UCSD-AML1 (cell line): ENCODE measurements at regions not wholly inside any gene's neighbourhood (a gene's known extent, or its start where the extent isn't known, plus 50 kb on each side); places are given as distances from the start of the nearest gene placed in this dataset.

Experiments used
- DNase-seq: peaks from one replicate; lab custom pipeline; 2025; ENCODE audit not compliant: unreplicated experiment; lab: John Stamatoyannopoulos, UW

DNA sequence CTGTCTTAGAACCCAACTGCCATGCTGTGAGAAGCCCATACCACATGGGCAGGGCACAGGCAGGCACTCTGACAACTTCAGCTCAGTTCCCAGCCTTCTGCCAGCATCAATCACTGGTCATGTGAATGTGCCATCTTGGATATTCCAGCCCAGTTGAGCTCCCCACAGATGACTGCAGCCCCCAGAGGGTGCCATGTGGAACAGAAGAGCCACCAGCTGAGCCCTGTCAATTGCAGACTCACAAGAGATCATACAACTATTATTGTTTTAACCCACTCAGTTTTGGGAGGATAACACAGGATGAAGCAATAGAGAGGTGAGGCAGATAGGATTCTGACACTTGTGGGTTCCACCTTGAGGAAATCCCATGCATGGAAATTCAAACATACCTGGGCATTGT lies 78.4 kb upstream of the ZBTB40 start:
- DNase-seq: no peak

DNA sequence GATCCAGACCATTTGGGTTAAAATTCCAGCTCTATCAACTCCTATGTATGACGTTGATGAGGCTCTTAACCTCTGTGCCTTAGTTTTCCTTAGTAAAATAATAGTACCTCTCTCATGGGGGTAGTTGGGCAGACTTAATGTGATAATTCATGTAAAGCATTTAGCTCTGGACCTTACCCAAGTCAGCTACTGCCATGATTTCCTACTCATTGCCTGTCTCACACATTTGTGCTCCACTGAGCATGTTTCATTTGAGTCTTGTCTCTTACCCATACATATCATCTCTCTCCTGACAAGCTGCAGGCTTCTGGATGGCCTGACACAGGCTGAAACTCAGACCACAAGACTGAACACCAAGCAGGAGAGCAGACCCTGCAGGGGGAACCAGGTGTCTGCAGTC lies 77.7 kb upstream of the ZBTB40 start:
- no peak for DNase-seq

DNA sequence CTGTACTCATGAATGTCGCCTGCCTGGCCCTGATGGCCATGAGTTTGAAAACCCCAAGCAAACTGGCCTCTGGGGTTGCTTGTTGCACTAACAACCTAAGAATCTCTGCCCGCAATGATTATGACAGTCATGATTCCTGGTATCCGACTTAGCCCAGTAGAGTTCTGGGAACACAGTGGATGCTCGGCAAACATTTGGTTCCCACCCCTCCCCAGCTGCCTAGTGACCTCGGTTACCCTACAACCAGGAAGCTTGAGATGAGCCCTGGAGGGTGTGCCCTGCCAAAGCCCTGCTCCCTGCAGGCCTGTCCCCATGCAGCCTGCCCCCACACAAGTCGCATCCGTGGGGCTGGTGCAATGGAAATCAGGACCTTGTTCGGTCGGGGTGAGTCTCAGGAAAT lies 76.0 kb upstream of the ZBTB40 start:
- no peak for DNase-seq

DNA sequence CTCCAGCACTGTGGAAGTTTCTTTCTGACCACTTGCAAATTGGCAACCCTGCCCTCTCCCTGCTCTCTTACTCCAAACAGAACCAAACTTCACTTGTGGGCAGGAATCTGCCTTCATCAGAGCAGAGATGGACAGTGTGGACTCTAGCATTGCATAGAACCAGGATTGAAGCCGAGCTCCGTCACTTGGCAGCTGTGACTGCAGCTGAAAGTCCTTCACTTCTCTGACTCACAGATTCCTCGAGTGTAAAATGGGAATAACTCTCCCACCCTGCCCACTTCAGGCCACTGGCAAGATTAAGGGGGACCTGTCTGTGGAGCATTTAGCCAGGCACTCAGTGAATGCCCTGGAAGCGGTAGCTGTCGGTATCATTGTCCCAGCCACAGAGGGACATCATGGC lies 75.7 kb upstream of the ZBTB40 start:
- DNase-seq: no peak

DNA sequence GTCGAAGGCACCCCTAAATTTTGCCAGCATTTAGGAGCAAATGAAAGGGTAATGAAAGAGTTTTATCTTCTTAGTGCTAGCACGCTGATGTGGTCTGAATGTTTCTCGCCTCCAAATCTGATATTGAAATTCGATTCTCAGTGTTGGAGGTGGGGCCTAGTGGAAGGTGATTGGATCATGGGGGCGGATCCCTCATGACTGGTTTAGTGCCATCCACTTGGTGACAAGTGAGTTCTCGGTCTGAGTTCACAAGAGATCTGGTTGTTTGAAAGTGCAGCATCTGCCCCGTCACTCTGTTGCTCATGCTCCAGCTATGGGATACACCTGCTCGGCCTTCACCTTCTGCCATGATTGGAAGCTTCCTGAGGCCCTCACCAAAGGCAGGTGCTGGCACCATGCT lies 75.1 kb upstream of the ZBTB40 start:
- DNase-seq: no peak

DNA sequence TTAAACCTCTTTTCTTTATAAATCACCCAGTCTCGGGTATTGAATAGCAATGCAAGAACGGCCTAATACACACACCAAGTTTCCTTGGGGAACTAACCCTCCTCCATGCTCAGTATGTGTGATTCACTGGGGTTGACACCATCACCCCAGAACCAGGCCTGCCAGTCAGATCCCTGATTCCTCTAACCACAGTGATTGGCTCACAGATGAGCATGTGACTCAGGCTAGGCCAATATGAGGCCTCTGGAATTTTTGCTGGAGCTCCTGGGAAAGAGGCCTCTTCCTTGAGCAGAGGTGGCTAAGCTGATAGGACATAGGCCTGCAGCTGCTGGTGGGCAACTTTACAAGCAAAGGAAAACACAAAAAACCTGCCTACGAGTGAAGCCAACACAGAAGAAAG lies 74.7 kb upstream of the ZBTB40 start:
- no peak for DNase-seq

DNA sequence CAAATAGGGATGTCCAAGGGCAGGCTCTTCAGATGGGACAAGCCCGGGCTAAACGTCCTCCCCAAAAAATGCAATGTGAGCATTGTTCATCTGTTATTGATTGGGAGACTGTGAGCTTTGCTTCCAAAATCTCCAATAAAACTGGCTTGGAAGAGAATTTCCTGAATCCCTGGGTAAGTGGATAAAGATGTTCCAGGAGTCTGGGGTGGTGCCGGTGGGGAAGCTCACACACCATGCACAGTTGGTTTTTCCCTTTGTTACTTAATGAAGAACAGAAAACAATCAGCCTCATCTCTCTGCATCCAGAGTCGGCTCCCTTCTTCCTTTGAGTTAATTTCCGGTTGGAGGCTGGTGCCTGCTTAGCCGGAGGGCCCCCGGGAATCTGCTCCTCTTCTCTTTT lies 72.1 kb upstream of the ZBTB40 start:
- no peak for DNase-seq

DNA sequence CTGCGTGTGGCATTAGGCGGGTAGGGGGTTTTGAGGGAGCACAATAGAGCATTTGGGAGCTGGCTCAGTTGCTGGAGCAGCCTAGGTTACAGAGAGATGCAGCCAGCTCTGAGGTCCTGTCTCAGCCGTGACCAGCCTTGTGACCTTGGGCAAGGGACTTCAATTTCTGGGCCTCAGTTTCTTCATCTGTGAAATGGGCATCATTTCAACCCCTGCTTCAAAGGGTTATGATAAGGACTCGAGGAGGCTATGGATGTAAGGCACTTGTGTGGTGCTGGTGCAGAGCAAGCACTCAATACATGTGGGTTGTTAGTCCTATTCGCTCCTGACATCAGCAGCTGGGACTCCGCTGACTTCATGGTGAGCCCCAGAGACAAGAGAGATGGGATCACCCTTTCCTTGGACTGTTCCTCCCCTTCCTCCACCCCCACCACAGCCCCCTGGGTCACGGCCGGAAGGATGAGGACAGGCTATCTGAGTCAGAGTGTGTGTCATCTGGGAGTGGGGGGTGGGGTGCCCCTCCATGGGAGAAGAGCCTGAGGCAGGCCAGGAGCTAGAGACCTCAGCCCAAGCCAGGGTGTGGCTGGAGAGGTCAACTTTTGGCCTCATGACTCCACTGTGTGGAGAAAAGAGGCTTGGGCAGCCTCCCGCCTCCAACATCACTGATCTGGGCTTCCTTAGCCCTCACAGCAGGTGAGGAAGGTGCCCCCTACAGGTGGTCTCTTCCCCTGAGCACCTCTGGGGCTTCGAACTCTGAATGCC lies 71.4 kb upstream of the ZBTB40 start:
- no peak for DNase-seq

DNA sequence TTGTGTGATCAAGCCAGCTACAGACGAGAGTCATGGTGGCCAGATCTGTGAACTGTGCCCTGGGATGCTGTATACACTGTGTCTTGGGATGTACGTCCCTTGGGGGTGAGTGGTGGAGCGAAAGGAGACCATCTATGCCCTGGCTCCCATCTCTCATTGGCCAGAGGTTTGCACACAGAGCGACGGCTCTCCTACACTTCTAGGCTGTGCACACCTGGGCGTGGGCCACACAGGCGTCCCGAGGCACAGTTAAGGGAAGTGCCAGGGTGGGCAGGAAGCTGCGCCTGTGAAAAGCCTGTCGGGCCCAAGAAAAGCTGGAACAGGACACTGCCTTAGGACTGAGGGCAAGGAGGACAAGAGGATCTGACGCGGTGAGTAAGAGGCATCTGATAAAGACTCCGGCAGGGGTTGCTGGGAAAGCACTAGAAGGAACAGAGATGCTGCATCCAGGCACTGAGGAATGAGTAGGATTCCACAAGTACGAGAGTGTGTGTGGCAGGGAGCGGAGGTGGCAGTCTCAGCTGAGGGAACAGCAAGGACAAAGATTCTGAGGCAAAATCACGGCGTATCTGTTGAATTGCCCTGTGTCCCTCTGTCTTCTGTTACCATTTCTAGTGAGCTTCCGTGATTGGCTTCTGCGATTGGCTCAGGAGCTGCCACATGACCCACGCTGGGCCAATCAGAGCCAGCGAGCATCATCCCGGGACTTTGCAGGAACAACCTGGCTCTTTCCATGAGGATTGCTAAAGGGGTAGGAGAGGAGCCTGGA lies 67.9 kb upstream of the ZBTB40 start:
- no peak for DNase-seq

DNA sequence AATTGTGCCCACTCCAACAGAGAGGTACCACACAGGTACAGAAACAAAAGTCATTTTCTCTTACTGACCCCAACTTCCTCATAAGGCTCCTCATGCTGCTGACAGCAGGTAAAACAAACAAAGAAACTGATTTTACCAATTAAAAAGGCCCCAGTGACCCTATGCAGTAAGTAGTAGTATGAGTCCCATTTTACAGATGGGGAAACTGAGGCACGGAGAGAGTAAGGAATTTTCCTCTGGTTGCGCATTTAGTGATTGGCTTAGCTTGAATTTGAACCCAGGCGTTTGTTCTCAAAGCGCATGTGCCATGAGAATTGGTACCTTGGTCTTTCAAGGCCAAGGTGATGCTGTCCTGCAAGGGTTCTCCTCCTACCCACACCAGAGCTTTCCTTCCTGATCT lies 66.1 kb upstream of the ZBTB40 start:
- DNase-seq: no peak

DNA sequence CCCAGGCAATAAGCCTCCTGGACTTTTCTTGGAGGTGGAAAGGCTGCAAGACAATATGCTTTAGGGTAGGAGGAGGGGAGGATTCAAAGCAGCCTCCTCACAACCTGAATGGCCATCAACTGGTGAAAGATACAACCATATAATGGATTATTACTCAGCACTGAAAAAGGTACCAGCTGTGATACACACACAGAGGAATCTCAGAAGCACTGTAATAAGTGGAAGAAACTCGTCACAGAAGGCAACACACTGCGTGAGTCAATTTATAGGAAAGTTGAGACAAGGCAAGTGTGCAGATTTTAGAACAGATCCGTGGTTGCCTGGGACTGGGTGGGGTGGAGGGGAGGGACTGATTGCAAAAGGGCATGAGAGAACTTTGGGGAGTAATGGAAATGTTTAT lies 64.9 kb upstream of the ZBTB40 start:
- DNase-seq: no peak

DNA sequence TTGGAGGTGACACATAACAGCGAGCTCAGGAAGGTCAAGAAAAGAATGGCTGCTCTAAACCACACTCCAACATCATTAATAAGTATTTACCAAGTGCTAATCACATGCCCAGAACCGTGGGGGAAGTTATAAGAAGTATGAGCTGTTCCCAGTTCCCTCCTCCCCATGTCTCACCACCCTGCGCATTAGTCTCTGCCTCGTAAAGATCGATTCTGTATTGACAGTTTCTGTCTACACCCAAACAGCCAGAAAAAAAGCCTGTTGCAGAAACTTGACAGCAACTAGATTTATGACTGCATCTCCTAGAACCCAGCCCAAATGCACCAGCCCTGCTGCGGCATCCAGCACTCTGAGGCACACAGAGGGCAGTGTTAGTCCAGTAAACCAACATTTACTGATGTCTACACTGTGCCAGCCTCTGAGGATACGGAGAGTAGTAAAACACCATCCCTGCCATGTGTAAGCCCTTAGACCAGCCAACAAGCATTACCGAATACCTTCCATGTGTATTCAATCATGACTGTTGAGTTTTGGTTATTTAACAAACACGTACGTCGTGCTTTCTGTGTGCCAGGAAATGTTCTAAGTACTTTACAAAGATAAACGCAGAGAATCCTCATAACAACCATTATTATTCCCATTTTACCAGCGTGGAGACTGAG lies 63.6 kb upstream of the ZBTB40 start:
- no peak for DNase-seq

DNA sequence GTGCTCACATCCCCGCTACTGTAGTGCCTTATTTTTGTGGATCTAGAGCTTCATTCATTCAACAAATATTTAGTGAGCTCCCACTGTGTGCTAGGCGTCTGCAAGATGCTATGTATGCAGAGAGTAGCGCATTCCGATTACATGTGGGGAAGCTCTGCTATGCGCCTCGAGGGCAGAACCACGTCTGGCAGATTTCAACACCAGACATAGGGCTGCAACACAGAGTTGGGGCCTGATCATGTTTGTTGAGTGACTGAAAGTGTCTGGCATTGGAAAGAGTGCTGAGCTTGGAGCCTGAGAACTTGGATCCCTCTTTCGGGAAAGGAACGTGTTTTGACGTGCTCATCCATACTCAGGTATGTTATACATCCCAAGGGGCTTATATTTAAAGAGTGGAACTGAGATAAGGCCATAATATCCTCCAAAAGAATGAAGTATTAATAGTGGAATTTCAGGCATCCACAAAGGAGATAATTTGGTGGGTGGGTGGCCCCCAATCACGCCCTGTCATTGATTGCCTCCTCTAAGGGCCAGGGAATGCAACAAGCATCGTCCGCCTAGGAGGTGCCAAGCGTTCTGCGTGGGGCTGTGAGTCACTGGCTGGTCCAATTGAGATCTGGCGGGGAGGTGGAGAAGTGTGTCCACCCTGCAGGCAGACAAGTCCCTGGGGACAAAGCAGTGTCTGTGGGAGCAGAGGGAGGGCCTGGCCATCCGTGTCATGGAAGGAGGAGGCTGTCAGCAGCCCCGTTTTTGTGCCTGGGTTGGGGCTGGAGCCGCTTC lies 62.8 kb upstream of the ZBTB40 start:
- DNase-seq: no peak

DNA sequence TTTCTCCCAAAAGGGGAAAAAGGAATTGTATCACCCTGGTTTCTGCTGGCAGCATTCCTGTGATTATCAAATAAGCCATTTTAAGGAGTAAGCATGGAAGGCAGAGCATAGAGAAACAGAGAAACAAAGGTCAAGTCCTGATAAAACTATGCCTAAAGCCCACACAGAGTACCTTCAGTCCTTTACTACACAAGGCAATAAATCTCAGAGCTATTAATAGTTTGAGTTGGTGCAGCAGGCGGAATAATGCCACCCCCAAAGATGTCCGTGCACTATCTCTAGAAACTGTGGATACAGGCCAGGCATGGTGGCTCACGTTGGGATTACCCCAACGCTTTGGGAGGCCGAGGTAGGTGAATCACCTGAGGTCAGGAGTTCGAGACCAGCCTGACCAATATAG lies 58.1 kb upstream of the ZBTB40 start:
- no peak for DNase-seq

DNA sequence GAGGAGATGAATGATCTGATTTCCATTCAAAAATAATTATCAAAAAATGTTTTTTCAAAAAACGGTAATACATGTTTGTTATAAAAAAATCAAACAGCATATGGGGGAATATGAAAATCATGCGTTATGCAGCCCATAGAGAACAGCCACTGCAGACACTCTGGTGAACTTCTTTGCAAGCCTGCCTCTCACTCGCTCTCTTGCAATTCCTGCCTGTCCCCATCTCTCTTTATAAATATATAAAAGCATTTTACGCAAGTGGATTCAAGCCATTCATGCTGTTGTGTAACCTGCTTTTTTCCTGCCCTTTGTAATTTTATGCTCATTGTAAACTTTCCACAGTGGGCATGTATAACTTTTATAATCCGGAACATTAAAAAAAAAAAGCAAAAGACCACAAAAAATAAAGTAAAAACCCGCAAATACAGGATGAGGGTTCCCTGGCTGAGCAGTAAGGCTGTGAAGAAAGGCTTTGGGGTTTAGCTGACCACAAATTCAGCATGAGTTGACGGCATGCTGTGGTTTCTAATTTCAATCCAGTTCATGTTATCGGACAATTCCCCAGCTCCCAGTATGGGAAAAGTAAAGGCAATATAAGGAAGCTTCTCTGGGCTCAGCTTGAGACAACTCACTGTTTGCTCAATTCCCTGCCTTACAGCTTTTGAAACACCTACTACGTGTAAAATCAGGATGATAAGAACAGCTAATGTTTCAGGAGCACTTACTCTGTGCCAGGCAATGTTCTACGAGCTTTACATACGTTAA lies 52.8 kb upstream of the ZBTB40 start:
- no peak for DNase-seq

DNA sequence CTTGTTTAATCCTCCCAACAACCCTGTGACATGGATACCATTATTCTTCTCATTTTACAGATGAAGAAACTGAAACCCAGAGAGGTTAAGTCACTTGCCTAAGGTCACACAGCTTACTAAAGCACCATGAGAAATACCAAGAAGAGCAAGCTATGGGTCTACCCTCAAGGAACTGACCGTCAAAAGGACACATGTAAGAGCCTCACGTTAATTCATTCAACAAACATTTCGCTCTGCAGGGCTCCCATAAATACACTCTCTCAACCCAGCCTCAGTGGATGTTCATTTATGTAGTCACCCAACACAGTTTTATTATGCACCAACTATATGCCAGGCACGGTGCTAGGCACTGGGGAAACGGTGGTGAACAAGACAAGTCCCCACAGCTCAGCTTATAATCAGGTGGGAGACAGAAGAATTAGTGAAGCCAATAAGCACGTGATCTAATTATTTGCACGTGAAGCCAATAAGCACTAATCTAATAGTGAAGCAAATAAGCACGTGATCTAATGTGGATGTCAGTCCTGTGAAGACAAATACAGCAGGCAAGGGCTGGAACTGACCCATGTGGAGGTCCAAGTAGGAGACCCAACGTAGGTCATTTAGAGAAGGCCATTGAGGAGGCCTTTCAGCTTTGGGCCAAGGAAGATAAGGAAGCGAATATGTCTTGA lies 52.1 kb upstream of the ZBTB40 start:
- no peak for DNase-seq
